NOMO-1 treated with DMSO at 0.1 percent for 48 hours (cell line): ENCODE measurements at regions not wholly inside any gene's neighbourhood (a gene's known extent, or its start where the extent isn't known, plus 50 kb on each side); places are given as distances from the start of the nearest gene placed in this dataset.

Experiments
- DNase-seq: peaks from one replicate; lab custom pipeline; 2025; ENCODE audit not compliant: unreplicated experiment; lab: John Stamatoyannopoulos, UW

- no peak for DNase-seq
Measured at GRCh38 chr10:3433988-3434387, 261.4 kb upstream of the PITRM1 start.

DNA sequence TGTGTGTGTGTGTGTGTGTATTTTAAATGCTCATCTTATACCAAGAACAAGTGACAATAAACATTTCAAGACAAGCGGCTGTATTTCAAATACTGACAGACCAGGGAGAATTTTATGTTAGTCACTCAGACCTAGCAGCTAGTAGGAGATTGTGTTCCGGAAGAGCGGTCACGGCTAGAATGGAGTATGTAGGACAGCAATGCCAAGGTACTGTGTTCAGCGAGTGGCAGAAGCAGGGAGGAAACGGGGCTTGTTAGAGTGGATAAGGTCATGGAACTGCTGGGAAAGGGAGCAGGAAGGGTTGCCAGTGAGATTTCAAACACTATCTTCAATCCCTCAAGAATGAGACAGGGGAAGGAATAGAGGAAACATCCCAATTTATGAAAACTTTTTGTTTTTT lies 260.5 kb upstream of the PITRM1 start:
- DNase-seq: no peak

- no peak for DNase-seq
Measured at GRCh38 chr10:3432081-3432825, 259.7 kb upstream of the PITRM1 start.

GRCh38 chr10:3430501-3430900 lies 257.9 kb upstream of the PITRM1 start:
- DNase-seq: no peak

GRCh38 chr10:3429676-3430075 lies 257.1 kb upstream of the PITRM1 start:
- DNase-seq: no peak

- DNase-seq: no peak
Measured at GRCh38 chr10:3428826-3429225, 256.2 kb upstream of the PITRM1 start.

- DNase-seq: no peak
Measured at GRCh38 chr10:3427950-3428354, 255.4 kb upstream of the PITRM1 start.

DNA sequence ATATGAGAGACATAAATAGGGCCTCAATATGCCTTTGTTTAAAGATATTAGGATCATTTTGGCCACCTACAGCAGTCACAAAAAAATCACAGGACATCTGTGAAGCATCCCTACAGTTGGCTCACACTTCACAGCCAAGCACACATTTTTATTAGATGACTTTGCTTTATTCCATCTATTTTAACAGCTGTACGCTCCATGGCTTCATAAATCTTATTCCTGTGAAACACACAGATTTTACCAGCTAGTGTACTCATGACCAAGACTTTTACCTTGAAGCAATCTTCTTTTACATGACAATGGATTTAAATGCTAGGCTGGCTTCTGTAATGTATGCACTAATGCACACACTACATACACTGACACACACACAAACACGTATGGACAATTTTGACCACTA lies 254.8 kb upstream of the PITRM1 start:
- DNase-seq: no peak

- DNase-seq: no peak
Measured at GRCh38 chr10:3426190-3426845, 253.7 kb upstream of the PITRM1 start.

DNA sequence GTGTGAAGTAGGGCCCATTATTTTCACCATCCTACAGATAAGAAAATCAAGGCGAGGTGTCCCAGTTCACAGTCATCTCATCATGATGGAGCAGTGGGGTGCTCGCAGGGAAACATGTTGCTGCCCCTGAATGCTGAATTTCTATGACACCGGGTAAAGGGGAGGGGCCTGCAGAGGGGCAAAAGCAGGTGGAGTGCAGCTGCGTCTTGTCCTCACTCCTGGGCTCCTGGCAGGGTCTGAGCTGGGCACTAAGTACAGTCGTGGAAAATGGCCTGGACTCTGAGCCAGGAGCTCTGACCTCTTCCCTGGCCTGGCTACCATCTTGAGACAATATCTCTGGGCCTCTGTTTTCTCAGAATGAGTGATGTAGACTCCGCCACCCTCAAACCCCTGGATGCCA lies 253.1 kb upstream of the PITRM1 start:
- DNase-seq: no peak

- no peak for DNase-seq
Measured at GRCh38 chr10:3425261-3425660, 252.7 kb upstream of the PITRM1 start.

- peak; percentile 47 for DNase-seq
Measured at GRCh38 chr10:3424111-3424851, 251.7 kb upstream of the PITRM1 start.

DNA sequence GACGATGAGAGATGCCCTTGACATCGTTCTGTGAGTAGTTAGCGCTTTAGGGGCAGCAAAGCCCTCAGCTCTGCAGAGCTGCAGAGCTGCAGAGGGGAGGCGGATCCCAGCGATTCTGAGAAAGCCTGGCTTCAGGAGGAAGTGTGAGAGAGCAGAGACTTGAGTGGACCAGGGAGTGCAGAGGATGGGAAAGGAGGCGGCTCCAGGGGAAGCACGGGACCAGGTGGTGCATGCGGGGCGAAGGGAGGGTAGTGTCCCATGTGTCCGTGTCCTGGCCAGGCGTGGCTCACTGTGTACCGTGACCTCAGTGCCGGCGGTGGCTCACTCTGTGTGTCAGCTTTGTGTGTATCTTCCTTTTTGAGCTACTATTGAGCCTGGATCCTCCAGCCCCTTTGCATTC lies 250.8 kb upstream of the PITRM1 start:
- no peak for DNase-seq

GRCh38 chr10:3422282-3422681 lies 249.7 kb upstream of the PITRM1 start:
- no peak for DNase-seq

GRCh38 chr10:3421537-3422257 lies 249.1 kb upstream of the PITRM1 start:
- DNase-seq: no peak

- no peak for DNase-seq
Measured at GRCh38 chr10:3420527-3421469, 248.2 kb upstream of the PITRM1 start.

DNA sequence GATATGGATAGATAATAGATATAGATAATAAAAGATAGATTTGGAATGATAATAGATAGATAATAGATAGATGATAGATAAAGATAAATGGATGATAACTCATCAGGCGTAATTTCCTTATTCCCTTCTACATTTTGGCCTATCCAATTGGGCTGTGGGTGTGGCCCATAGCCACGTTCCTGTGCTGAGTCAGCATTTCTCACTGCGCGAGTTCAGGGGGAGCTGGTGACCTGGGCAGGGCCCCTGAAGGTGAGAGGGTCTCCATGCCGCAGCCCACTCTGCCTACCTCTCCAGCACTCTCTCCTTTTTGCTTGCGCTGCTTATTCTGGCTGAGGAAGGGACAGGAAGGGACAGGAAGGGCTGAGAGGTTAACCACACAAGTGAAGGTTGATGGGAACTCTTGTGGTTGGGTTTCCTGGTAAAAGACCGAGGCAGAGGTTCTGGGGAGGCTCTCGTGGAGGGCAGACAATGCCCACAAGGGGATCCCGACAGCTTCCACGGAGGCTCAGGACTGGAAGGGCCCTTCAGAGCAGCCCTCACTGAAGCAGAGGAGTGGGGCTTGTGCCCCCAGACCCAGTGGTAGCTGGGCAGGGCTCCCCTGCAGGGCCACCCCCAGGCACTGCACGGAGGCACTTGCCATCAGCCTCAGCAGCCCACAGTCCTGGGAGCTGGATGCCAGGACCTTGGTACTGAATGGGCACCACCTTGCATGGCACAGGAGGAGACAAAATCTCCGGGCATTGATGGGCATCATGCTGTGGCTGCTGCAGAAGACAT lies 247.3 kb upstream of the PITRM1 start:
- no peak for DNase-seq

DNA sequence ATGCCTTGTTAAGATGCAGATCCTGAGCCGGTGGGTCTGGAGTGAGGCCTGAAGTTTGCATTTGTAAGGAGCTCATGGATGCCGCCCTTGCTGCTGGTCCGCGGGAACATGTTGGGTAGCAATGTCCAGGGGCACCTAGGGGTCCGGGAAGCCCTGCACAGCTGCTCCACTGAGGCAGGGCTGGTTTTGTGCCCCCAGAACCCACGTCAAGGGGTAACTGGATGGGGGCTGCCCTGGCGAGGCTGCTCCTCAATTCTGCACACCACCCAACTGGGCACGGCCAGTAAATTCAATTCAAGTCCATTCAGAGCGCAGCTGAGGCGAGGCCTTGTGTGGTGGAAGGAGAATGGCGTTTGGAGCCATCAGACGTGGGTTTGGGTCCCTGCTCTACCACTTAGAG lies 246.3 kb upstream of the PITRM1 start:
- DNase-seq: no peak

DNA sequence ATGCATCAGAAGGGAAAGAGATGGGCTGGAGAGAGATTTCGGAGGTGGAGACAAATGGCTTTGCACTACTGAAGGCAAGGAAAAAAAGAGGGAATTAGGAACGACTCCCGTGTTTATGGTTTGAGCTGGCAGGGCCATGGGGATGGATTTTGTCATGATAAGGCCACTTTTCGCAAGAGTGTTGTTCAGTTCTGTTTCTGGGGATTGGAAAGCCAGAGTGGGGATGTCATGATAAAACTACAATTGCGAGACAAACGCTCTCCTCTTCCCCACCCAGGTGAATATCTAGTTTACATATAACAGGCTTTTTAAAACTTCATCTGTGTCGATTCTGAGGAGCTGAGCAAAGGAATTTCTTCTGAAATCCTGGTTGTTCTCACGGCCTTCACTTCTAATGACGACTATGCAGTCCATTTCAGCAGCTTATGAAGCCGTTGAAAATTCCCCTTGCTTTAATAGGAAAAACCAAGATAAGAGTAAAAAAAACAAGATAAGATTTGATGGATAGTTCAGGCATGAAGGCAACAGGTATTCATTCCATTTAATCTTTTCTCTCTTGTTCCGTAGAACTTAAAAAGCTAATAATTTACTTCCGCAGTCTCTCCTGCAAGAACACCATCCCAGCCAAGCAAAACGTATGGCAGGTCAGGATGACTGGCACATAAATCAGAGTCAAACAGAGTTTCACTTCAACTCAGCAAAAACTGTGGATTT lies 245.6 kb upstream of the PITRM1 start:
- DNase-seq: no peak
